ENCODE measurements at regions not wholly inside any gene's neighbourhood (a gene's known extent, or its start where the extent isn't known, plus 50 kb on each side); places are given as distances from the start of the nearest gene placed in this dataset.

DNA sequence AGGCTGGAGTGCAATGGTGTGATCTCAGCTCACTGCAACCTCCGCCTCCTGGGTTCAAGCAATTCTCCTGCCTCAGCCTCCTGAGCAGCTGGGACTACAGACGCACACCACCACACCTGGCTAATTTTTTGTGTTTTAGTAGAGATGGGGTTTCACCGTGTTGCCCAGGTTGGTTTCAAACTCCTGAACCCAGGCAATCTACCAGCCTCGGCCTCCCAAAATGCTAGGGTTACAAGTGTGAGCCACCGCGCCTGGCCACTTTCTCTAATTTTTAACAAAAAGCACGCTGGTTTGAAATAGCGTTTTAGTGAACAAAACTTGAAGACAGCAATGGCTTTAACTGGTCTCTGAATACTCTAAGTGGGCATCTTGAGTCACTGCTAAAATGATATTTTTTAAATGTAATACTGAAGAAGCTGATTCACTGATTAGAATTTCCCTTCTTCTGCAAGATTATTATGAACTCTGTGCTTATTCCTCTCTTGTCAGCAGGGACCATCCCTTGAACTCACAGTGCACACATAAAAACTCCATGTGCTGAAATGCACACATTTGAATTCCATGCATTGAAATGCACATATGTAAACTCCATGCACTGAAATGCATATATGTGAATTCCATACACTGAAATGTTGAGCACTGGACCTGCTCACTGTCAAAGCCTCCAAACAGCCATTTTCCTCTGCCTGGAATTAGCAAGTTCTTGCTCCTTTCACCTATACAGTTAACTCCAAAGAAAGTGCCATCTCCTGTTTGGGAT is 1411.5 kb upstream of the ACVR2A start:
- TF ChIP-seq CTCF (IDR thresholded peaks at IDR 0.05; ENCODE audit: unreplicated experiment), result no peak
- no peak for DNase-seq (ENCODE audit: unreplicated experiment)
- CTCF ChIA-PET, result no interaction called here
- no peak overlapping the region for H3K4me3 Mint-ChIP-seq (ENCODE audit: unreplicated experiment)
- H3K9me3 Mint-ChIP-seq (ENCODE audit: unreplicated experiment), result no peaks in the 10 kb centered on the region
- BruUV-seq (replicated peaks), result no TSS peak
- H3K27me3 Mint-ChIP-seq (ENCODE audit: insufficient read depth, unreplicated experiment), result no peaks in the 10 kb centered on the region
- POLR2A ChIA-PET, result no interaction called here
- H3K36me3 Mint-ChIP-seq (ENCODE audit: insufficient read depth, unreplicated experiment), result no peaks in the 10 kb centered on the region
- no peak overlapping the region for H3K27ac Mint-ChIP-seq (ENCODE audit: low read depth, unreplicated experiment)
- intact Hi-C loops (cut with micrococcal nuclease), result no loop called here
- no peaks in the 10 kb centered on the region for H3K4me1 Mint-ChIP-seq (ENCODE audit: insufficient read depth, unreplicated experiment)

- BruUV-seq (replicated peaks), result no TSS peak
- DNase-seq (ENCODE audit: unreplicated experiment), result no peak
- ChIA-PET CTCF (no interaction called here), POLR2A (no interaction called here)
- Mint-ChIP-seq H3K9me3 (ENCODE audit: unreplicated experiment) (no peaks in the 10 kb centered on the region), H3K36me3 (ENCODE audit: insufficient read depth, unreplicated experiment) (no peaks in the 10 kb centered on the region), H3K4me3 (ENCODE audit: unreplicated experiment) (no peak overlapping the region), H3K27me3 (ENCODE audit: insufficient read depth, unreplicated experiment) (no peaks in the 10 kb centered on the region), H3K27ac (ENCODE audit: low read depth, unreplicated experiment) (no peak overlapping the region), H3K4me1 (ENCODE audit: insufficient read depth, unreplicated experiment) (no peaks in the 10 kb centered on the region)
- TF ChIP-seq CTCF (IDR thresholded peaks at IDR 0.05; ENCODE audit: unreplicated experiment), result no peak
- intact Hi-C loops (cut with micrococcal nuclease), result no loop called here
Measured at GRCh38 chr2:146429366-146429765, 1415.5 kb upstream of the ACVR2A start.

DNA sequence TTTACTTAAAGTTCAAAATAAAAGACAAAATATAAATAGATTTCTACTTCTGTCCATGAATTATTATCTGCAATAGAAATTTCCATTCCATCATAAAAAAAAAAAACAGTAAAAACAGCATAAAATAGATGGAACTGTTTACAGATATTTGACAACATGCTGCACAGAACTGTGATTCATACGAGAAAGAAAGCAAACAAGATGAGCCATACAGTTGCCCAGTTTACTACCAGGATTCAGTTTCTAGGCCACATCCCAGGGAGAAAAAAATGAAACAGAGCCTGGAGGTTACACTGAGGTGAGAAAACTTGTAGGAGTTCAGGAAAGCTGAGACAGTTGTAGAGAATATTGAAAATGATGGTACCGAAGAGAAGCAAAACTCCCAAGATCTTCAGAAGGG is 1426.9 kb upstream of the ACVR2A start:
- Mint-ChIP-seq H3K27ac (ENCODE audit: low read depth, unreplicated experiment) (no peak overlapping the region), H3K27me3 (ENCODE audit: insufficient read depth, unreplicated experiment) (no peaks in the 10 kb centered on the region), H3K4me1 (ENCODE audit: insufficient read depth, unreplicated experiment) (no peaks in the 10 kb centered on the region), H3K36me3 (ENCODE audit: insufficient read depth, unreplicated experiment) (no peaks in the 10 kb centered on the region), H3K9me3 (ENCODE audit: unreplicated experiment) (no peaks in the 10 kb centered on the region), H3K4me3 (ENCODE audit: unreplicated experiment) (no peak overlapping the region)
- CTCF ChIA-PET, result no interaction called here
- POLR2A ChIA-PET, result no interaction called here
- TF ChIP-seq CTCF (IDR thresholded peaks at IDR 0.05; ENCODE audit: unreplicated experiment), result no peak
- intact Hi-C loops (cut with micrococcal nuclease), result no loop called here
- no TSS peak for BruUV-seq (replicated peaks)
- no peak for DNase-seq (ENCODE audit: unreplicated experiment)

- Mint-ChIP-seq H3K4me1 (ENCODE audit: insufficient read depth, unreplicated experiment) (no peaks in the 10 kb centered on the region), H3K36me3 (ENCODE audit: insufficient read depth, unreplicated experiment) (no peaks in the 10 kb centered on the region), H3K27me3 (ENCODE audit: insufficient read depth, unreplicated experiment) (no peaks in the 10 kb centered on the region), H3K4me3 (ENCODE audit: unreplicated experiment) (no peak overlapping the region), H3K27ac (ENCODE audit: low read depth, unreplicated experiment) (no peak overlapping the region), H3K9me3 (ENCODE audit: unreplicated experiment) (no peaks in the 10 kb centered on the region)
- no peak for DNase-seq (ENCODE audit: unreplicated experiment)
- no peak for TF ChIP-seq CTCF (IDR thresholded peaks at IDR 0.05; ENCODE audit: unreplicated experiment)
- CTCF ChIA-PET, result interaction anchor here (0.6 kb wide), 1 partner anchor 512 kb away, joined by 3 read pairs; no protein-coding TSS in a partner anchor
- intact Hi-C loops (cut with micrococcal nuclease), result no loop called here
- no TSS peak for BruUV-seq (replicated peaks)
- POLR2A ChIA-PET, result no interaction called here
Measured at GRCh38 chr2:146415291-146415690, 1429.5 kb upstream of the ACVR2A start.

Measured in MCF 10A (cell line).